HCT116 (cell line): ENCODE measurements at regions not wholly inside any gene's neighbourhood (a gene's known extent, or its start where the extent isn't known, plus 50 kb on each side); places are given as distances from the start of the nearest gene placed in this dataset.

Experiments
- ATAC-seq: fragments of 200-7000 bp; cut with Tn5 transposase; 2 replicates; pipeline ENCODE4 v1.9.1; 2020; ENCODE audit warnings: mild to moderate bottlenecking, moderate library complexity
- BruUV-seq: library from RNA; stranded (reverse); fragments of 400-500 nt; replicated peaks from 2 replicates; lab custom pipeline; 2021; lab: Mats Ljungman, UMichigan
- CTCF ChIA-PET: fragments of 300-600 bp; sonication (Branson Sonifier 250); formaldehyde crosslinking; loops from one replicate; lab custom pipeline; 2021; ENCODE audit warnings: antibody characterized with exemption; lab: Charles Lee
- POLR2A ChIA-PET: fragments of 300-600, 350-600 bp; sonication (Branson Sonifier 250); formaldehyde crosslinking; loops from one replicate; lab custom pipeline; 2021; ENCODE audit warnings: antibody characterized with exemption; lab: Charles Lee
- RAD21 ChIA-PET, 2 experiments: fragments of 300-600 bp; sonication (Branson Sonifier 250); formaldehyde crosslinking; loops; one replicate each; lab custom pipeline; 2023; ENCODE audit warnings: low total read pairs in 2 of 2; ENCODE audit not compliant: uncharacterized antibody in 2 of 2, unreplicated experiment in 2 of 2, low non-redundant PET in 1 of 2; lab: Charles Lee
- DNase-seq: peaks from one replicate; pipeline ENCODE4 v3.0.0-alpha.2; 2010; ENCODE audit warnings: low read depth, low spot score
- H2AFZ ChIP-seq: fragments of 200-600 bp; shearing (Covaris generic), sonication (generic); 2 replicates; pipeline ENCODE4 v1.6.1; 2017; ENCODE audit warnings: low read depth, mixed run types, mixed read lengths, antibody characterized with exemption, low read length; ENCODE audit not compliant: poor library complexity, severe bottlenecking
- H3K27ac ChIP-seq: 2 replicates; pipeline ENCODE4 v1.5.1; 2012; ENCODE audit warnings: low read depth, low read length
- H3K27me3 ChIP-seq: fragments of 200-600 bp; sonication (generic); 2 replicates; pipeline ENCODE4 v1.6.1; 2016; ENCODE audit warnings: mixed run types, low read length, mixed read lengths; ENCODE audit not compliant: insufficient read depth
- H3K36me3 ChIP-seq, 2 experiments: fragments of 200-500 bp in 1 of 2; fragments of 200-600 bp in 1 of 2; sonication (Bioruptor generic) in 1 of 2; sonication (generic) in 1 of 2; 2 replicates each; pipeline versions ENCODE4 v1.5.1 to v1.6.1; 2014 to 2016; ENCODE audit warnings: low read length in 2 of 2, inconsistent platforms in 1 of 2, mixed read lengths in 1 of 2, mixed run types in 1 of 2; ENCODE audit not compliant: insufficient read depth in 2 of 2, control insufficient read depth in 1 of 2
- H3K4me1 ChIP-seq, 2 experiments: fragments of 200-600 bp in 1 of 2; sonication (generic) in 1 of 2; 2 replicates each; pipeline versions ENCODE4 v1.5.1 to v1.6.1; 2012 to 2017; ENCODE audit warnings: low read length in 2 of 2, inconsistent platforms in 1 of 2, mild to moderate bottlenecking in 1 of 2, mixed read lengths in 1 of 2, mixed run types in 1 of 2, moderate library complexity in 1 of 2; ENCODE audit not compliant: insufficient read depth in 2 of 2, control insufficient read depth in 1 of 2
- H3K4me2 ChIP-seq: fragments of 200-600 bp; sonication (generic); 2 replicates; pipeline ENCODE4 v1.6.1; 2017; ENCODE audit warnings: mixed run types, low read length, mixed read lengths
- H3K4me3 ChIP-seq, 2 experiments: fragments of 200-600 bp in 1 of 2; sonication (generic) in 1 of 2; replicated peaks in 1 of 2; 2 replicates each; pipeline ENCODE4 v1.5.1; 2011 to 2016; ENCODE audit warnings: low read length in 2 of 2, control low read depth in 1 of 2, low read depth in 1 of 2, mild to moderate bottlenecking in 1 of 2, mixed read lengths in 1 of 2, mixed run types in 1 of 2
- H3K79me2 ChIP-seq: fragments of 200-600 bp; sonication (generic); 2 replicates; pipeline ENCODE4 v1.6.1; 2017; ENCODE audit warnings: mild to moderate bottlenecking, mixed run types, low read length, moderate library complexity, mixed read lengths; ENCODE audit not compliant: insufficient read depth
- H3K9ac ChIP-seq: fragments of 200-600 bp; sonication (generic); 2 replicates; pipeline ENCODE4 v1.6.1; 2016; ENCODE audit warnings: low read length, mixed read lengths
- H3K9me2 ChIP-seq: fragments of 200-600 bp; sonication (generic), shearing (Covaris generic); 2 replicates; pipeline ENCODE4 v1.6.1; 2017; ENCODE audit warnings: mixed run types, mild to moderate bottlenecking, moderate library complexity; ENCODE audit not compliant: insufficient read depth
- H3K9me3 ChIP-seq, 2 experiments: fragments of 200-500 bp in 1 of 2; fragments of 200-600 bp in 1 of 2; sonication (Bioruptor generic) in 1 of 2; sonication (generic) in 1 of 2; 2 replicates each; pipeline ENCODE4 v1.6.1; 2014 to 2017; ENCODE audit warnings: low read length in 2 of 2, mixed read lengths in 2 of 2, inconsistent platforms in 1 of 2, low read depth in 1 of 2, mild to moderate bottlenecking in 1 of 2, mixed run types in 1 of 2, moderate library complexity in 1 of 2; ENCODE audit not compliant: control insufficient read depth in 1 of 2, insufficient read depth in 1 of 2
- H4K20me1 ChIP-seq: fragments of 200-600 bp; sonication (generic), shearing (Covaris generic); 2 replicates; pipeline ENCODE4 v1.6.1; 2017; ENCODE audit warnings: mixed run types, mild to moderate bottlenecking, moderate library complexity; ENCODE audit not compliant: insufficient read depth
- ATF3 ChIP-seq: IDR thresholded peaks from 2 replicates; pipeline ENCODE4 v1.6.1; 2012
- EGR1 ChIP-seq: IDR thresholded peaks from 2 replicates; pipeline ENCODE4 v1.6.1; 2012; ENCODE audit warnings: low read depth
- ELF1 ChIP-seq: IDR thresholded peaks from 2 replicates; pipeline ENCODE4 v1.6.1; 2012; ENCODE audit warnings: low read depth, borderline replicate concordance
- FOSL1 ChIP-seq: IDR thresholded peaks from 2 replicates; pipeline ENCODE4 v1.6.1; 2012; ENCODE audit warnings: low read depth
- JUND ChIP-seq: IDR thresholded peaks from 2 replicates; pipeline ENCODE4 v1.6.1; 2012
- MAX ChIP-seq: IDR thresholded peaks from 2 replicates; pipeline ENCODE4 v1.6.1; 2012
- POLR2A ChIP-seq: IDR thresholded peaks from 2 replicates; pipeline ENCODE4 v1.7.0; 2011; ENCODE audit warnings: borderline replicate concordance; ENCODE audit not compliant: insufficient read depth, insufficient read length; ENCODE audit errors: extremely low read depth
- RAD21 ChIP-seq: IDR thresholded peaks from 2 replicates; pipeline ENCODE4 v1.6.1; 2012; ENCODE audit warnings: low read depth, mild to moderate bottlenecking
- REST ChIP-seq: IDR thresholded peaks from 2 replicates; pipeline ENCODE4 v1.6.1; 2012; ENCODE audit warnings: low read depth
- SIN3A ChIP-seq: IDR thresholded peaks from 2 replicates; pipeline ENCODE4 v1.6.1; 2012; ENCODE audit warnings: low read depth
- SP1 ChIP-seq: IDR thresholded peaks from 2 replicates; pipeline ENCODE4 v1.6.1; 2012; ENCODE audit warnings: low read depth
- SRF ChIP-seq: IDR thresholded peaks from 2 replicates; pipeline ENCODE4 v1.6.1; 2012; ENCODE audit warnings: low read depth
- TCF7L2 ChIP-seq: IDR thresholded peaks from 2 replicates; pipeline ENCODE4 v1.7.0; 2011; ENCODE audit warnings: borderline replicate concordance, inconsistent platforms; ENCODE audit not compliant: insufficient read depth, insufficient read length; ENCODE audit errors: extremely low read depth
- YY1 ChIP-seq: IDR thresholded peaks from 2 replicates; pipeline ENCODE4 v1.6.1; 2011; ENCODE audit warnings: low read length, low read depth, moderate library complexity, mild to moderate bottlenecking; ENCODE audit not compliant: insufficient replicate concordance; ENCODE audit errors: extremely low read depth
- ZBTB33 ChIP-seq: IDR thresholded peaks from 2 replicates; pipeline ENCODE4 v1.6.1; 2011; ENCODE audit warnings: mild to moderate bottlenecking, low read length, moderate library complexity; ENCODE audit not compliant: insufficient replicate concordance; ENCODE audit errors: extremely low read depth
- ZFX ChIP-seq: fragments of 450-650 bp; IDR thresholded peaks from 2 replicates; pipeline ENCODE4 v1.6.1; 2017
- ZNF274 ChIP-seq: fragments of 200-500 bp; sonication (Bioruptor generic); IDR thresholded peaks from 2 replicates; pipeline ENCODE4 v1.6.1; 2014; ENCODE audit warnings: mild to moderate bottlenecking, low read depth, low read length, inconsistent platforms
- intact Hi-C: fragments of 100-400 bp; cut with micrococcal nuclease; formaldehyde crosslinking; loops from 2 replicates; pipeline ENCODE4 v1.10.0; 2022

GRCh38 chr3:1908651-1909445 is 189.8 kb upstream of the CNTN4 start:
- intact Hi-C loops = no loop called here
- Histone ChIP-seq H3K79me2 (no peaks in the 10 kb centered on the region), H3K4me2 (no peak overlapping the region), H3K9me3 (peaks cover 18 to 32% of the 10 kb centered on the region in 2 experiments; a peak in 2 of 4 replicates), H3K4me1 (no peaks in the 10 kb centered on the region), H3K36me3 (no peaks in the 10 kb centered on the region), H2AFZ (no peak overlapping the region), H3K27me3 (no peaks in the 10 kb centered on the region), H4K20me1 (no peaks in the 10 kb centered on the region), H3K9me2 (no peaks in the 10 kb centered on the region), H3K9ac (no peak overlapping the region), H3K27ac (no peak overlapping the region), H3K4me3 (no peak overlapping the region)
- no peak for DNase-seq
- POLR2A ChIA-PET = no interaction called here
- no peak for TF ChIP-seq ZBTB33
- TF ChIP-seq SIN3A = no peak
- no peak for TF ChIP-seq TCF7L2
- TF ChIP-seq EGR1 = no peak
- no peak for TF ChIP-seq SP1
- TF ChIP-seq ZFX = no peak
- no peak for TF ChIP-seq FOSL1
- no peak for TF ChIP-seq POLR2A
- TF ChIP-seq JUND = no peak
- TF ChIP-seq ELF1 = no peak
- TF ChIP-seq MAX = no peak
- TF ChIP-seq RAD21 = no peak
- TF ChIP-seq REST = no peak
- no peak for TF ChIP-seq YY1
- TF ChIP-seq SRF = no peak
- TF ChIP-seq ATF3 = no peak
- TF ChIP-seq ZNF274 = no peak
- RAD21 ChIA-PET = no interaction called here
- CTCF ChIA-PET = no interaction called here
- no TSS peak for BruUV-seq
- no peak for ATAC-seq
